Stimulated activated CD8-positive, alpha-beta memory T cell treated with anti-CD3 and anti-CD28 coated beads, Interleukin-12 subunit alpha, Interleukin-12 subunit beta, amount 100 ng/mL, for 24 hours (primary cell): ENCODE measurements at regions not wholly inside any gene's neighbourhood (a gene's known extent, or its start where the extent isn't known, plus 50 kb on each side); places are given as distances from the start of the nearest gene placed in this dataset.

Experiments
- DNase-seq: peaks from one replicate; pipeline ENCODE4 v3.0.0-alpha.2; 2020; ENCODE audit errors: extremely low read depth

- DNase-seq: no peak
Measured at GRCh38 chr10:10846504-10846900, 171.2 kb upstream of the CELF2 start.

GRCh38 chr10:10847387-10847786, 170.3 kb upstream of the CELF2 start:
- DNase-seq: no peak

GRCh38 chr10:10848488-10849111, 169.1 kb upstream of the CELF2 start:
- no peak for DNase-seq

- no peak for DNase-seq
Measured at GRCh38 chr10:10849306-10849705, 168.4 kb upstream of the CELF2 start.

- no peak for DNase-seq
Measured at GRCh38 chr10:10850214-10850613, 167.5 kb upstream of the CELF2 start.

- no peak for DNase-seq
Measured at GRCh38 chr10:10852464-10852863, 165.2 kb upstream of the CELF2 start.

GRCh38 chr10:10853954-10854353, 163.7 kb upstream of the CELF2 start:
- DNase-seq: no peak

GRCh38 chr10:10854725-10855124, 162.9 kb upstream of the CELF2 start:
- DNase-seq: no peak

GRCh38 chr10:10855151-10855581, 162.5 kb upstream of the CELF2 start:
- no peak for DNase-seq

- no peak for DNase-seq
Measured at GRCh38 chr10:10860455-10860976, 157.2 kb upstream of the CELF2 start.

- DNase-seq: no peak
Measured at GRCh38 chr10:10865303-10865702, 152.4 kb upstream of the CELF2 start.

GRCh38 chr10:10865913-10866312, 151.8 kb upstream of the CELF2 start:
- no peak for DNase-seq

- DNase-seq: no peak
Measured at GRCh38 chr10:10869592-10869991, 148.1 kb upstream of the CELF2 start.

- no peak for DNase-seq
Measured at GRCh38 chr10:10870523-10871241, 147.0 kb upstream of the CELF2 start.

- DNase-seq: no peak
Measured at GRCh38 chr10:10871352-10871751, 146.3 kb upstream of the CELF2 start.

- no peak for DNase-seq
Measured at GRCh38 chr10:10872035-10872673, 145.5 kb upstream of the CELF2 start.

GRCh38 chr10:10872764-10873163, 144.9 kb upstream of the CELF2 start:
- DNase-seq: no peak

- DNase-seq: no peak
Measured at GRCh38 chr10:10873289-10873688, 144.4 kb upstream of the CELF2 start.

GRCh38 chr10:10873915-10874314, 143.8 kb upstream of the CELF2 start:
- no peak for DNase-seq

GRCh38 chr10:10878963-10879362, 138.7 kb upstream of the CELF2 start:
- DNase-seq: no peak

- DNase-seq: no peak
Measured at GRCh38 chr10:10881117-10881813, 136.4 kb upstream of the CELF2 start.

- no peak for DNase-seq
Measured at GRCh38 chr10:10883737-10884136, 133.9 kb upstream of the CELF2 start.
